GM23338 (cell line): ENCODE measurements at regions not wholly inside any gene's neighbourhood (a gene's known extent, or its start where the extent isn't known, plus 50 kb on each side); places are given as distances from the start of the nearest gene placed in this dataset.

Experiments used
- CTCF ChIP-seq, 2 experiments: fragments of 200-600 bp in 1 of 2; sonication (generic) in 1 of 2; conservative IDR thresholded peaks; 2 replicates each; pipeline versions ENCODE4 v1.5.1 to v1.6.1; 2016 to 2017; ENCODE audit warnings: antibody characterized with exemption in 2 of 2, low read depth in 2 of 2, mild to moderate bottlenecking in 2 of 2, moderate library complexity in 1 of 2
- EZH2 ChIP-seq: fragments of 200-600 bp; sonication (generic); IDR thresholded peaks from one replicate; pipeline ENCODE4 v1.8.0; 2017; ENCODE audit warnings: antibody characterized with exemption, mild to moderate bottlenecking, low read depth; ENCODE audit not compliant: unreplicated experiment

DNA sequence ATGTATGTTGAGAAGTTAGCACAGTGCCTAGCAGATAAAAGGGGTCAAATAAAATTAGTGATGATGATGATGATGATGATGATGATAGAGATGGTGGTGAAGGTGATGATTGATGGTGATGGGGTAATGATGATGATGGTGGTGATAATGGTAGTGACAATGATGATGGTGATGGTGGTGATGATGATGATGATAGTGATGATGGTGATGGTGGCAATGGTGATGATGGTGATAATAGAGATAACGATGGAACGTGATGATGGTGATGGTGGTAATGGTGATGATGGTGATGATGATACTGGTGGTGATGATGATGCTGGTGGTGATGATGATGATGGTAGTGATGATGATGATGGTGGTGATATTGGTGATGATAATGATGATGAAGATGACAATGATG is 223.7 kb downstream of the FOXL1 start:
- TF ChIP-seq EZH2 (no peak), CTCF (conservative IDR thresholded peaks at IDR 0.05; ENCODE audit: low read depth in 2 of 2) (no peak)
